ENCODE measurements at regions not wholly inside any gene's neighbourhood (a gene's known extent, or its start where the extent isn't known, plus 50 kb on each side); places are given as distances from the start of the nearest gene placed in this dataset.

DNA sequence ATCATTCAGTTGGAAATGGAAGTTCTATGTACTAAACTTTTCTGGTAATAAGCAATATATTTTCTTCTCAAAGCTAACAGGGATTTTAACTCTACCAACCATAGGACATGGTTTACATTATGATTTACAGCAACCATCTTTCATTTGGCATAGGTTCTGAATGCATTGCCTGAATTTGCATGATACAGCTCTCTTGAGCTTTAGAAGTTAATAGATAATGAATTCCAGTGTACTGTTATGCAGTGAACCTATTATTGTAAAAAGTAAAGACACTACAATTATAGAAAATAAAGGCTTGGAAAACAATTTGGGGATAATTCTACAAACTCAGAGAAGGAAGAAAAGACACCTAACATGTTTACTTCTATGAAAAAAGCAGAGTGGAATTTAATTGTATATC is 182.0 kb downstream of the GRB14 start:
- Histone ChIP-seq H4K20me1 (replicated peaks; ENCODE audit: control insufficient read depth, extremely low read depth, insufficient read depth, low read length) (no peaks in the 10 kb centered on the region), H3K4me1 (ENCODE audit: control insufficient read depth, extremely low read depth, insufficient read depth, low read length) (no peaks in the 10 kb centered on the region), H3K4me3 (replicated peaks in 1 of 3; ENCODE audit: insufficient read depth in 1 of 3, low read depth in 1 of 3, low read length in 3 of 3) (no peak overlapping the region), H3K9me3 (replicated peaks; ENCODE audit: control insufficient read depth, insufficient read depth, low read length) (no peaks in the 10 kb centered on the region), H3K4me2 (ENCODE audit: insufficient read depth, low read length) (no peak overlapping the region), H3K79me2 (ENCODE audit: control insufficient read depth, insufficient read depth, low read length) (no peaks in the 10 kb centered on the region), H3K27ac (ENCODE audit: insufficient read depth, low read depth, low read length) (no peak overlapping the region), H2AFZ (ENCODE audit: low read depth, low read length) (no peak overlapping the region), H3K27me3 (ENCODE audit: control insufficient read depth in 2 of 2, insufficient read depth in 2 of 2, low read length in 2 of 2) (no peaks in the 10 kb centered on the region), H3K36me3 (ENCODE audit: control insufficient read depth in 2 of 2, extremely low read depth in 1 of 2, insufficient read depth in 2 of 2, low read length in 2 of 2) (no peaks in the 10 kb centered on the region), H3K9me1 (replicated peaks; ENCODE audit: control insufficient read depth, extremely low read depth, insufficient read depth, low read length) (no peaks in the 10 kb centered on the region), H3K9ac (replicated peaks; ENCODE audit: extremely low read depth, insufficient read depth, low read length) (no peak overlapping the region)
- no peak for DNase-seq (ENCODE audit: low read depth, low spot score)
- BruUV-seq (replicated peaks), result no TSS peak
- CTCF ChIA-PET, result interaction anchor here (1.4 to 2.1 kb wide), 3 partner anchors 8 to 10 kb away, joined by 3 to 8 read pairs (median 4); no protein-coding TSS in a partner anchor
- dilution Hi-C loops (cut with MboI; ENCODE audit: extremely low pct_ligation_motif_present, low sequenced_read_pairs) (no loop called here), intact Hi-C loops (cut with micrococcal nuclease) (no loop called here)
- FAIRE-seq, result no peak
- POLR2A ChIA-PET, result no interaction called here
- TF ChIP-seq POLR2AphosphoS5 (IDR thresholded peaks at IDR 0.05; ENCODE audit: insufficient read depth, low read depth, low read length) (no peak), GATA2 (IDR thresholded peaks at IDR 0.05; ENCODE audit: insufficient read depth, insufficient read length, low read depth, low read length) (no peak), JUN (IDR thresholded peaks at IDR 0.05; ENCODE audit: borderline replicate concordance, insufficient read depth, insufficient read length, low read depth) (no peak), MYC (IDR thresholded peaks at IDR 0.05; ENCODE audit: low read depth, low read length) (no peak), EZH2 (IDR thresholded peaks at IDR 0.05; ENCODE audit: borderline replicate concordance, low read depth, low read length, severe bottlenecking) (no peak), FOS (IDR thresholded peaks at IDR 0.05; ENCODE audit: borderline replicate concordance, insufficient read depth, low read length) (no peak), POLR2A (IDR thresholded peaks at IDR 0.05; ENCODE audit: low read depth, low read length) (no peak)
- TF ChIP-seq, protein P1, sequence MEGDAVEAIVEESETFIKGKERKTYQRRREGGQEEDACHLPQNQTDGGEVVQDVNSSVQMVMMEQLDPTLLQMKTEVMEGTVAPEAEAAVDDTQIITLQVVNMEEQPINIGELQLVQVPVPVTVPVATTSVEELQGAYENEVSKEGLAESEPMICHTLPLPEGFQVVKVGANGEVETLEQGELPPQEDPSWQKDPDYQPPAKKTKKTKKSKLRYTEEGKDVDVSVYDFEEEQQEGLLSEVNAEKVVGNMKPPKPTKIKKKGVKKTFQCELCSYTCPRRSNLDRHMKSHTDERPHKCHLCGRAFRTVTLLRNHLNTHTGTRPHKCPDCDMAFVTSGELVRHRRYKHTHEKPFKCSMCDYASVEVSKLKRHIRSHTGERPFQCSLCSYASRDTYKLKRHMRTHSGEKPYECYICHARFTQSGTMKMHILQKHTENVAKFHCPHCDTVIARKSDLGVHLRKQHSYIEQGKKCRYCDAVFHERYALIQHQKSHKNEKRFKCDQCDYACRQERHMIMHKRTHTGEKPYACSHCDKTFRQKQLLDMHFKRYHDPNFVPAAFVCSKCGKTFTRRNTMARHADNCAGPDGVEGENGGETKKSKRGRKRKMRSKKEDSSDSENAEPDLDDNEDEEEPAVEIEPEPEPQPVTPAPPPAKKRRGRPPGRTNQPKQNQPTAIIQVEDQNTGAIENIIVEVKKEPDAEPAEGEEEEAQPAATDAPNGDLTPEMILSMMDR (IDR thresholded peaks at IDR 0.05; ENCODE audit: extremely low read depth in 1 of 2, insufficient read depth in 1 of 2, low read depth in 1 of 2, low read length in 2 of 2), result no peak
- TF ChIP-seq, protein P2, sequence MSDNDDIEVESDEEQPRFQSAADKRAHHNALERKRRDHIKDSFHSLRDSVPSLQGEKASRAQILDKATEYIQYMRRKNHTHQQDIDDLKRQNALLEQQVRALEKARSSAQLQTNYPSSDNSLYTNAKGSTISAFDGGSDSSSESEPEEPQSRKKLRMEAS (IDR thresholded peaks at IDR 0.05; ENCODE audit: insufficient read depth, insufficient read length), result no peak

All from endothelial cell of umbilical vein (primary cell).